ENCODE measurements at regions not wholly inside any gene's neighbourhood (a gene's known extent, or its start where the extent isn't known, plus 50 kb on each side); places are given as distances from the start of the nearest gene placed in this dataset.

DNA sequence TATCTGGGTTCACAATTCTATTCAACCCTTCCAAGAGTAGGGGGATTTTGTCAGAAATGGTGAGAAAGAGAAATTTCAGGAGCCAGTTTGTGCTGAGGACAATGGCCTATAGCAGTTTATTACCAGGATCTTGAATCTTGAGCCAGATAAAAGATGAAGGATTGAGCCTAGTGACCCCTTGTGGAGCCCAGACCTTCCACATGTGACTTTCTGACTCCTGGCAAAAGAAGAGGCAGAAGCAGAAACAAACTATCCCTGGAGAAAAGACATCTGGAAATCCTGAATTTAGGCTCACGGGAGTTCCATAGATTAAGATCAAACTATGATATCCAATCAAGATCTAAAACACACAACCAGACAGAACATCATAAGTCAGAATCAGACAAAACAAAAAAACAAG lies 60.9 kb upstream of the CHRM2 start:
- WGBS (ENCODE audit: missing lambda C conversion rate) = 0% methylated on average over 1 of the region's 1 CpG
- ATAC-seq = no peak
- FAIRE-seq = no peak
- no peaks in the 10 kb centered on the region for H3K4me1 ChIP-seq
- CTCF ChIA-PET = no interaction called here
- H3K4me2 ChIP-seq = no peak overlapping the region
- H3K4me3 ChIP-seq = no peak overlapping the region
- H3K9me3 ChIP-seq = no peaks in the 10 kb centered on the region
- TF ChIP-seq RFX5 (IDR thresholded peaks at IDR 0.05) = no peak
- no peak for TF ChIP-seq HEYL (CRISPR knock-in tag; IDR thresholded peaks at IDR 0.05)
- TF ChIP-seq ZC3H11A (IDR thresholded peaks at IDR 0.05) = no peak
- no peak for TF ChIP-seq MAFK (IDR thresholded peaks at IDR 0.05; ENCODE audit: partially characterized antibody)
- TF ChIP-seq CBX2 (IDR thresholded peaks at IDR 0.05; ENCODE audit: borderline replicate concordance, low read depth) = no peak
- TF ChIP-seq JUN (IDR thresholded peaks at IDR 0.05) = no peak
- no peak for TF ChIP-seq ZSCAN20 (CRISPR knock-in tag; IDR thresholded peaks at IDR 0.05)
- TF ChIP-seq, protein P1, sequence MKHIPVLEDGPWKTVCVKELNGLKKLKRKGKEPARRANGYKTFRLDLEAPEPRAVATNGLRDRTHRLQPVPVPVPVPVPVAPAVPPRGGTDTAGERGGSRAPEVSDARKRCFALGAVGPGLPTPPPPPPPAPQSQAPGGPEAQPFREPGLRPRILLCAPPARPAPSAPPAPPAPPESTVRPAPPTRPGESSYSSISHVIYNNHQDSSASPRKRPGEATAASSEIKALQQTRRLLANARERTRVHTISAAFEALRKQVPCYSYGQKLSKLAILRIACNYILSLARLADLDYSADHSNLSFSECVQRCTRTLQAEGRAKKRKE (CRISPR knock-in tag; IDR thresholded peaks at IDR 0.05; ENCODE audit: low read depth) = no peak
- no peak for TF ChIP-seq TP53 (CRISPR knock-in tag; IDR thresholded peaks at IDR 0.05)
- TF ChIP-seq EHF (CRISPR knock-in tag; IDR thresholded peaks at IDR 0.05) = no peak
- no peak for TF ChIP-seq RNF2 (IDR thresholded peaks at IDR 0.05; ENCODE audit: borderline replicate concordance, low read depth)
- no peak for TF ChIP-seq HDAC2 (IDR thresholded peaks at IDR 0.05)
- TF ChIP-seq, protein P2, sequence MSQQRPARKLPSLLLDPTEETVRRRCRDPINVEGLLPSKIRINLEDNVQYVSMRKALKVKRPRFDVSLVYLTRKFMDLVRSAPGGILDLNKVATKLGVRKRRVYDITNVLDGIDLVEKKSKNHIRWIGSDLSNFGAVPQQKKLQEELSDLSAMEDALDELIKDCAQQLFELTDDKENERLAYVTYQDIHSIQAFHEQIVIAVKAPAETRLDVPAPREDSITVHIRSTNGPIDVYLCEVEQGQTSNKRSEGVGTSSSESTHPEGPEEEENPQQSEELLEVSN (IDR thresholded peaks at IDR 0.05; ENCODE audit: borderline replicate concordance, low read depth) = no peak
- no peak for TF ChIP-seq HOXA7 (CRISPR knock-in tag; IDR thresholded peaks at IDR 0.05)
- TF ChIP-seq MAZ (IDR thresholded peaks at IDR 0.05; ENCODE audit: borderline replicate concordance, low read depth, low read length) = no peak
- TF ChIP-seq, protein P3, sequence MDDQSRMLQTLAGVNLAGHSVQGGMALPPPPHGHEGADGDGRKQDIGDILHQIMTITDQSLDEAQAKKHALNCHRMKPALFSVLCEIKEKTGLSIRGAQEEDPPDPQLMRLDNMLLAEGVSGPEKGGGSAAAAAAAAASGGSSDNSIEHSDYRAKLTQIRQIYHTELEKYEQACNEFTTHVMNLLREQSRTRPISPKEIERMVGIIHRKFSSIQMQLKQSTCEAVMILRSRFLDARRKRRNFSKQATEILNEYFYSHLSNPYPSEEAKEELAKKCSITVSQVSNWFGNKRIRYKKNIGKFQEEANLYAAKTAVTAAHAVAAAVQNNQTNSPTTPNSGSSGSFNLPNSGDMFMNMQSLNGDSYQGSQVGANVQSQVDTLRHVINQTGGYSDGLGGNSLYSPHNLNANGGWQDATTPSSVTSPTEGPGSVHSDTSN (IDR thresholded peaks at IDR 0.05) = no peak
- no peak for TF ChIP-seq MYC (IDR thresholded peaks at IDR 0.05; ENCODE audit: borderline replicate concordance, low read length)
- no peak overlapping the region for H3K27ac ChIP-seq
- DNase-seq (ENCODE audit: low read depth in 1 of 2, low spot score in 1 of 2) = no peak
- POLR2A ChIA-PET = no interaction called here

DNA sequence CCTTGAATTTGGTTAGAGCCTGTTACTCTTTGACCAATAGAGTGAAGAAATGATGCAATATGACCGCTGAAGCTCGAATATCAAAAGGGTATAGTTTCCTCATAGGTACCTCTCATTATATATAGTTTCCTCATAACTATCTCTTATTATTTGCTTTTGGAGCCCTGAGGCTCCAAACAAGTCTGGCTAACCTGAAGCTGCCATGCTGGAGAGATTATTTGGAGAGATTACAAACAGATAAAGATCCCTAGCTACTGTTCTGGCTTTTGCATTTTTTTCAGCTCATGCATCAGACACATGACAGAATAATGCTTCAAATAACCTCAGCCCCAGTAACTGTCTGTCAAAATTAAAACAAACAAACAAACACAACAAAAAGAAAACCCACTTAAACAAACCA lies 65.4 kb upstream of the CHRM2 start:
- 4% methylated on average over 2 of the region's 2 CpGs for WGBS (ENCODE audit: missing lambda C conversion rate)
- FAIRE-seq (no peak), DNase-seq (ENCODE audit: low read depth in 1 of 2, low spot score in 1 of 2) (no peak), ATAC-seq (no peak)
- POLR2A ChIA-PET = no interaction called here
- no peaks in the 10 kb centered on the region for H3K9me3 ChIP-seq
- no peak overlapping the region for H3K4me3 ChIP-seq
- no peaks in the 10 kb centered on the region for H3K4me1 ChIP-seq
- TF ChIP-seq KDM1A (IDR thresholded peaks at IDR 0.05; ENCODE audit: low read depth) = no peak
- no peak for TF ChIP-seq RFX5 (IDR thresholded peaks at IDR 0.05)
- no peak for TF ChIP-seq SMC3 (IDR thresholded peaks at IDR 0.05)
- TF ChIP-seq ZFP36 (IDR thresholded peaks at IDR 0.05; ENCODE audit: borderline replicate concordance, partially characterized antibody) = no peak
- TF ChIP-seq, protein P4, sequence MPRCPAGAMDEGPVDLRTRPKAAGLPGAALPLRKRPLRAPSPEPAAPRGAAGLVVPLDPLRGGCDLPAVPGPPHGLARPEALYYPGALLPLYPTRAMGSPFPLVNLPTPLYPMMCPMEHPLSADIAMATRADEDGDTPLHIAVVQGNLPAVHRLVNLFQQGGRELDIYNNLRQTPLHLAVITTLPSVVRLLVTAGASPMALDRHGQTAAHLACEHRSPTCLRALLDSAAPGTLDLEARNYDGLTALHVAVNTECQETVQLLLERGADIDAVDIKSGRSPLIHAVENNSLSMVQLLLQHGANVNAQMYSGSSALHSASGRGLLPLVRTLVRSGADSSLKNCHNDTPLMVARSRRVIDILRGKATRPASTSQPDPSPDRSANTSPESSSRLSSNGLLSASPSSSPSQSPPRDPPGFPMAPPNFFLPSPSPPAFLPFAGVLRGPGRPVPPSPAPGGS (IDR thresholded peaks at IDR 0.05) = no peak
- TF ChIP-seq KDM5A (IDR thresholded peaks at IDR 0.05) = no peak
- no peak for TF ChIP-seq TP53 (CRISPR knock-in tag; IDR thresholded peaks at IDR 0.05)
- TF ChIP-seq RNF2 (IDR thresholded peaks at IDR 0.05; ENCODE audit: borderline replicate concordance, low read depth) = no peak
- no peak for TF ChIP-seq POLR2A (IDR thresholded peaks at IDR 0.05; ENCODE audit: low read length)
- no peak for TF ChIP-seq MAFK (IDR thresholded peaks at IDR 0.05; ENCODE audit: partially characterized antibody)
- no peak for TF ChIP-seq RCOR1 (IDR thresholded peaks at IDR 0.05; ENCODE audit: low read depth, low read length)
- TF ChIP-seq, protein P1 (CRISPR knock-in tag; IDR thresholded peaks at IDR 0.05; ENCODE audit: low read depth) = no peak
- CTCF ChIA-PET = no interaction called here
- no peak overlapping the region for H3K4me2 ChIP-seq
- no peak overlapping the region for H3K27ac ChIP-seq
